ENCODE measurements at regions not wholly inside any gene's neighbourhood (a gene's known extent, or its start where the extent isn't known, plus 50 kb on each side); places are given as distances from the start of the nearest gene placed in this dataset. TPM values are rescaled to one million over a fixed set of nuclear protein-coding genes. Genes with fewer than 3 reads are reported as not detected.

DNA sequence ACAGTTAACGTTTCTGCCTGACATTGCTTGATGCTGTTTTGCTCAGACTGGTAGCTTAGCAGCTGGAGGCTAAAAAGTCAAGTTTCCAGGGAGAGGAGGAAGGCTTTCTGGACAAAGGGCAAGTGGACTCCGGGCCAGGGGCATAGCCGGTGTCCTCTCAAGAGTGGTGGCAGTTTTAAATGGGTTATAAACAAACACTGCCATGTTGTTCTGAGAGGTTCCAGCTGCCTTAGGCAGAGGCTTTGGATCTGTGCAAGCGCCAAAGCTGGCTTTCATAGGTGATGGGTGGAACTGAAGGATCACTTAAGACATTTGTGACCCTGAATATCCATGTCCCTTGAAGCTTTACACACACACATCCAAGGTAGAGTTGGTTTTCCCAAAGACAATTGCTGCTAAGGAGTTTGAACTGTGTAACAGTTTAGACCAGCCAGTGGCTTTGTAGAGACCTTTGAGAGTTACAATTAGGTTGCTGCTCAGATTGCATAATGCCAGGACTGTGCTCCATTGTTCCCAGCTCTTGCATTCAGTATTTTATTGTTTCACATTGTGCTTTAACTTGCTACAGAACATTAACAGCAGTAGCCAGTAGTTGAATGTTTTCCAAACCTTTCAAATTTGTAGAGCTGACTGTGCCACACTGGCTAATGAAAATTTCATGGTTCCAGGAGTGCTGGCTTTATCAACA, 54.1 kb upstream of the AP1S2 start:
- Histone ChIP-seq H3K27ac (no peak overlapping the region), H3K9me3 (no peaks in the 10 kb centered on the region), H3K36me3 (no peaks in the 10 kb centered on the region), H3K4me1 (no peaks in the 10 kb centered on the region), H3K4me3 (no peak overlapping the region), H3K27me3 (no peaks in the 10 kb centered on the region)
- no peak for TF ChIP-seq POLR2A (IDR thresholded peaks at IDR 0.05)
- TF ChIP-seq, protein P1, sequence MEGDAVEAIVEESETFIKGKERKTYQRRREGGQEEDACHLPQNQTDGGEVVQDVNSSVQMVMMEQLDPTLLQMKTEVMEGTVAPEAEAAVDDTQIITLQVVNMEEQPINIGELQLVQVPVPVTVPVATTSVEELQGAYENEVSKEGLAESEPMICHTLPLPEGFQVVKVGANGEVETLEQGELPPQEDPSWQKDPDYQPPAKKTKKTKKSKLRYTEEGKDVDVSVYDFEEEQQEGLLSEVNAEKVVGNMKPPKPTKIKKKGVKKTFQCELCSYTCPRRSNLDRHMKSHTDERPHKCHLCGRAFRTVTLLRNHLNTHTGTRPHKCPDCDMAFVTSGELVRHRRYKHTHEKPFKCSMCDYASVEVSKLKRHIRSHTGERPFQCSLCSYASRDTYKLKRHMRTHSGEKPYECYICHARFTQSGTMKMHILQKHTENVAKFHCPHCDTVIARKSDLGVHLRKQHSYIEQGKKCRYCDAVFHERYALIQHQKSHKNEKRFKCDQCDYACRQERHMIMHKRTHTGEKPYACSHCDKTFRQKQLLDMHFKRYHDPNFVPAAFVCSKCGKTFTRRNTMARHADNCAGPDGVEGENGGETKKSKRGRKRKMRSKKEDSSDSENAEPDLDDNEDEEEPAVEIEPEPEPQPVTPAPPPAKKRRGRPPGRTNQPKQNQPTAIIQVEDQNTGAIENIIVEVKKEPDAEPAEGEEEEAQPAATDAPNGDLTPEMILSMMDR (IDR thresholded peaks at IDR 0.05), result no peak
- TF ChIP-seq POLR2AphosphoS5 (IDR thresholded peaks at IDR 0.05; ENCODE audit: insufficient read depth in 1 of 2, low read depth in 1 of 2), result no peak
- intact Hi-C loops (cut with DNase I), result no loop called here
- no peak for DNase-seq (ENCODE audit: extremely low spot score in 2 of 2)

DNA sequence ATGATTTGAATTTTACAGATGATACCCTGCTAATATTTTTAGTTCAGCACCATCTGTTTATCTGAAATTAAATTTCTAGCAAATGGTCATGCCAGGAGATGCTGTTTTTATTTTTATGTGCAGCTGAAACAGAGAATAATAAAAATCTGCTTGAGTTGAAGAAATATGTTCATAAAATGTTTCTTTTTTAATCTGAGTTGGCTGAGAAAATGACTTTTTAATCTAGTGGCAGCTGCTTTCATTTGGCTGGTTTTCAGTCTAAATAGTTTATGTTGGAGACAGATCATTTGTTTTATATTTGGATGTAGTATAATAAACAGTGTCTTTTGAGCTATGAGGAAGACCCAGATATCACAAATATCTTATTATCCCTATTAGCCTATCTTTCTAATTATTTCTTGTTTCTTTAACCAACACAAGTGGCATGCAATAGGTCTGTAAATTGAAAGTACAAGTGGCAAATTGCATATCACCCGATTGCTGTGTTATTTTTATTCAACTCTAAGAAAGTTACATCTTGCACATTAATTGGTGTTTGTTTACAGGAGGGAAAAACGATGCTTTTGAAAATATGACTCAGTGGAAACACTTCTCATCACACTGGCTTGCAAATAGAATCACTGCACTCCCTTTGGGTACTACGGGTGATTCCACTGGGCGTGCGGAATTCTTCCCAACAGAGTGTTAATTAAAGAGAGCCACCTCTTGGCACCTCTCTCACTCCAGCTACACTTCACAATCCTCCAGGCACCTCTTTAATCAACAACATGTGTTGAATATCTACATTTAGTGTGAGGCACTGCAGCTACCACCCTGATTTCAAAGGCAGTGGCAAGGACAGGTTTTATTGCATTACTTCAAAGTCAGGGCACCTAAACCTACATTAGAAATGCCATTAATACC, 51.7 kb upstream of the AP1S2 start:
- Histone ChIP-seq H3K27ac (no peak overlapping the region), H3K36me3 (no peaks in the 10 kb centered on the region), H3K9me3 (no peaks in the 10 kb centered on the region), H3K27me3 (no peaks in the 10 kb centered on the region), H3K4me1 (no peaks in the 10 kb centered on the region), H3K4me3 (no peak overlapping the region)
- DNase-seq (ENCODE audit: extremely low spot score in 2 of 2), result no peak
- TF ChIP-seq, protein P1 (IDR thresholded peaks at IDR 0.05), result no peak
- TF ChIP-seq POLR2AphosphoS5 (IDR thresholded peaks at IDR 0.05; ENCODE audit: insufficient read depth in 1 of 2, low read depth in 1 of 2), result no peak
- TF ChIP-seq POLR2A (IDR thresholded peaks at IDR 0.05), result no peak
- intact Hi-C loops (cut with DNase I), result no loop called here

Small RNAs in the stretch of these regions (small RNA-seq; reads per million reads assigned to genes)
- gene RNU5F-7P, result not detected

Measured in vagina (tissue), 2 donors.